ENCODE measurements at regions not wholly inside any gene's neighbourhood (a gene's known extent, or its start where the extent isn't known, plus 50 kb on each side); places are given as distances from the start of the nearest gene placed in this dataset.

GRCh38 chr7:25820432-25821040 is 331.5 kb upstream of the NFE2L3 start:
- Histone ChIP-seq H3K4me1 (no peaks in the 10 kb centered on the region), H3K36me3 (no peaks in the 10 kb centered on the region), H3K4me3 (no peak overlapping the region), H3K27ac (no peak overlapping the region), H3K9me3 (no peaks in the 10 kb centered on the region), H3K27me3 (no peaks in the 10 kb centered on the region)
- ATAC-seq (no peak), DNase-seq (no peak)
- intact Hi-C loops (cut with DNase I): no loop called here
- TF ChIP-seq CTCF (IDR thresholded peaks at IDR 0.05): peak; percentile 4 to 47 (median 39)
- no peak for TF ChIP-seq POLR2A (IDR thresholded peaks at IDR 0.05)
- WGBS (ENCODE audit: insufficient coverage, low coverage, low lambda C conversion rate, missing lambda C conversion rate): 51% methylated on average over 5 of the region's 5 CpGs

DNA sequence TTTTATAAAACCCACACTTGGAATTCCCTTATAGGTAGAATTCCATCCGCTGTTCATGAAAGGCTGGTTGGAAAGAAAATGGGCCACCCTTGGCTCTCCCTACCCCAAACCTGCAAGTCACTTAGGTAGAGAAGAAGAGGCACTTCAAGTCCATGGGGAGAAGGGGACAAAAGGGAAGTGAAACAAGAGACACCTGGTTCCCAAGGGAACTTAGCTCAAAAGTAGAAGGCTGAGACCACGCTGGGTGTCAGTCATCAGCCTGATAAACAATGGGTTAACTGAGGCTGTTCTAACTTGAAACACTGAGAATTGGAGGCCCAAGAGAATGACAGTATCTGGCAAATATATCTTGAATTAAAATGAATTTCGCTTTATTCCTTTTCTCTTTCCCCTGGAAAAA is 330.8 kb upstream of the NFE2L3 start:
- Histone ChIP-seq H3K27me3 (no peaks in the 10 kb centered on the region), H3K4me1 (no peaks in the 10 kb centered on the region), H3K36me3 (no peaks in the 10 kb centered on the region), H3K9me3 (no peaks in the 10 kb centered on the region), H3K27ac (no peak overlapping the region), H3K4me3 (no peak overlapping the region)
- no peak for DNase-seq
- ATAC-seq: no peak
- no peak for TF ChIP-seq POLR2A (IDR thresholded peaks at IDR 0.05)
- TF ChIP-seq CTCF (IDR thresholded peaks at IDR 0.05): no peak
- intact Hi-C loops (cut with DNase I): no loop called here
- 58% methylated on average over 3 of the region's 3 CpGs for WGBS (ENCODE audit: insufficient coverage, low coverage, low lambda C conversion rate, missing lambda C conversion rate)

DNA sequence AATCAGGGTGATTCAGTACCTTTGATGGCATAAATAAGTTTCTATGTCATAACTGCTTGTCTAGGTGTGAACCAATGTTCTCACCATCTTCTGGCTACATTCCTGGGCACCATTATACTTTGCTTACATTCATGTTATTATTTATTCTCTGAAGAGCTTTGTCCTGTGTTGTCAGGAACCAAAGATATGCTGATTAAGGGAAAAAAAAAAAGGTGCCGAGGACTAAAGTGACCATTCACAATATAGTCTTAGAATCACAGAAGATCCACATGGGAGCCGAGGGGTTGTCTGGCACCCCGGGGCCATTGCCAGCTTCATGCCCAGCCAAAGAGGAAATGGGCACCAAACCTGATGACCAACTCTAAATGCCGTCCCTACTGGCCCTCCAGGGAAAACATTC is 329.2 kb upstream of the NFE2L3 start:
- Histone ChIP-seq H3K4me1 (no peaks in the 10 kb centered on the region), H3K4me3 (no peak overlapping the region), H3K27ac (no peak overlapping the region), H3K27me3 (no peaks in the 10 kb centered on the region), H3K9me3 (no peaks in the 10 kb centered on the region), H3K36me3 (no peaks in the 10 kb centered on the region)
- ATAC-seq (no peak), DNase-seq (no peak)
- intact Hi-C loops (cut with DNase I): no loop called here
- WGBS (ENCODE audit: insufficient coverage, low coverage, low lambda C conversion rate, missing lambda C conversion rate): 73% methylated on average over 3 of the region's 4 CpGs
- TF ChIP-seq POLR2A (IDR thresholded peaks at IDR 0.05) (no peak), CTCF (IDR thresholded peaks at IDR 0.05) (no peak)

DNA sequence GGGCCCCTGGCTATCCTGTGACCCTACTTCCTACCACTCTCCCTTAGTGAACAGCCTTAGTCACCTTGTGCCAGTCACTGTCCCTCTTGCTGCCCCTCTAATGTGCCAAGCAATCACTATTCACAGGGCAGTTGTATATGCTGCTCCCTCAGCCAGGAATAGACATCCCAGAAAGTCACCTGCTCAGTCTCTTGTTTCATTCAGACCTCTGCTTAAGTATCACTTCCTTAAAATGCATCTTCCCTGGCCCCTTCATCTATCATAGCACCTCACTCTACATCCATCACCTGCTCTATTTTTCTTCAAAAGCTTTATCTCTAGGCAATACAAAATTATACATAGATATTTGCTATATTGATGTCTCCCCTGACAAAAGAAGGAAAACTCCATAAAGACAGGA is 328.4 kb upstream of the NFE2L3 start:
- TF ChIP-seq POLR2A (IDR thresholded peaks at IDR 0.05): no peak
- no peak for TF ChIP-seq CTCF (IDR thresholded peaks at IDR 0.05)
- Histone ChIP-seq H3K27ac (no peak overlapping the region), H3K4me3 (no peak overlapping the region), H3K36me3 (no peaks in the 10 kb centered on the region), H3K4me1 (no peaks in the 10 kb centered on the region), H3K9me3 (no peaks in the 10 kb centered on the region), H3K27me3 (no peaks in the 10 kb centered on the region)
- DNase-seq (no peak), ATAC-seq (no peak)
- intact Hi-C loops (cut with DNase I): no loop called here

DNA sequence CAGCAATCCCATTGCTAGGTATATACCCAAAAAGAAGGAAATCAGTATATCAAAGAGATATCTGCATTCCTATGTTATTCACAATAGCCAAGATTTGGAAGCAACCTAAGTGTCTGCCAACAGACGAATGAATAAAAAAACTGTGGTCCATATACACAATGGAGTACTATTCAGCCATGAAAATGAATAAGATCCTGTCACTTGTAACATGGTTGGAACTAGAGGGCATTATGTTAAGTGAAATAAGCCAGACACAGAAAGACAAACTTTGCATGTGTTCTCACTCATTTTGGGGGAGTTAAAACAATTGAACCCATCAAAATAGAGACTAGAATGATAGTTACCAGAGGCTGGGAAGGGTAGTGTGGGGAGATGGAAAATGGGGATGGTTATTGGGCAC is 323.5 kb upstream of the NFE2L3 start:
- no peaks in the 10 kb centered on the region for H3K4me1 ChIP-seq
- H3K9me3 ChIP-seq: no peaks in the 10 kb centered on the region
- 25% methylated on average over 1 of the region's 1 CpG for whole genome bisulfite sequencing (ENCODE audit: insufficient coverage, low coverage, low lambda C conversion rate, missing lambda C conversion rate)
- no peaks in the 10 kb centered on the region for H3K36me3 ChIP-seq
- H3K4me3 ChIP-seq: no peak overlapping the region
- DNase-seq (no peak), ATAC-seq (no peak)
- H3K27ac ChIP-seq: no peak overlapping the region
- TF ChIP-seq CTCF (IDR thresholded peaks at IDR 0.05): no peak
- TF ChIP-seq POLR2A (IDR thresholded peaks at IDR 0.05): no peak
- no peaks in the 10 kb centered on the region for H3K27me3 ChIP-seq
- intact Hi-C loops (cut with DNase I): no loop called here
